NCI-H510A (cell line): ENCODE measurements at regions not wholly inside any gene's neighbourhood (a gene's known extent, or its start where the extent isn't known, plus 50 kb on each side); places are given as distances from the start of the nearest gene placed in this dataset.

ENCODE experiments used
- DNase-seq: peaks from one replicate; lab custom pipeline; 2025; lab: John Stamatoyannopoulos, UW

- DNase-seq: no peak
Observed at GRCh38 chr21:43332861-43333297, 94.1 kb downstream of the SIK1 start.

- no peak for DNase-seq
Observed at GRCh38 chr21:43331962-43332828, 94.7 kb downstream of the SIK1 start.

- no peak for DNase-seq
Observed at GRCh38 chr21:43331111-43331961, 95.6 kb downstream of the SIK1 start.

- no peak for DNase-seq
Observed at GRCh38 chr21:43330306-43330881, 96.5 kb downstream of the SIK1 start.

- no peak for DNase-seq
Observed at GRCh38 chr21:43329711-43330269, 97.1 kb downstream of the SIK1 start.

- no peak for DNase-seq
Observed at GRCh38 chr21:43328958-43329691, 97.8 kb downstream of the SIK1 start.

GRCh38 chr21:43328185-43328957 lies 98.6 kb downstream of the SIK1 start:
- no peak for DNase-seq

- no peak for DNase-seq
Observed at GRCh38 chr21:43325968-43326715, 100.8 kb downstream of the SIK1 start.

- DNase-seq: no peak
Observed at GRCh38 chr21:43325036-43325435, 101.9 kb downstream of the SIK1 start.

GRCh38 chr21:43324596-43324995 lies 102.3 kb downstream of the SIK1 start:
- DNase-seq: no peak

- no peak for DNase-seq
Observed at GRCh38 chr21:43323244-43324005, 103.5 kb downstream of the SIK1 start.

GRCh38 chr21:43322805-43323204 lies 104.1 kb downstream of the SIK1 start:
- no peak for DNase-seq

- DNase-seq: no peak
Observed at GRCh38 chr21:43322311-43322710, 104.6 kb downstream of the SIK1 start.

- no peak for DNase-seq
Observed at GRCh38 chr21:43321611-43322010, 105.3 kb downstream of the SIK1 start.

- DNase-seq: no peak
Observed at GRCh38 chr21:43321111-43321510, 105.8 kb downstream of the SIK1 start.

- DNase-seq: no peak
Observed at GRCh38 chr21:43320526-43320925, 106.4 kb downstream of the SIK1 start.

GRCh38 chr21:43318841-43319781 lies 107.8 kb downstream of the SIK1 start:
- DNase-seq: no peak

GRCh38 chr21:43318368-43318767 lies 108.6 kb downstream of the SIK1 start:
- DNase-seq: no peak
